Endothelial cell (in vitro differentiated cells): ENCODE measurements at regions not wholly inside any gene's neighbourhood (a gene's known extent, or its start where the extent isn't known, plus 50 kb on each side); places are given as distances from the start of the nearest gene placed in this dataset.

Experiments used
- DNase-seq: peaks from one replicate; pipeline ENCODE4 v3.0.0; 2021; ENCODE audit warnings: low spot score
- H3K27ac Mint-ChIP-seq: one replicate; pipeline ENCODE4 v1.8.0; 2021; ENCODE audit warnings: mixed read lengths, inconsistent platforms; ENCODE audit not compliant: unreplicated experiment
- H3K27me3 Mint-ChIP-seq: one replicate; pipeline ENCODE4 v1.8.0; 2021; ENCODE audit warnings: mild to moderate bottlenecking, moderate library complexity, mixed read lengths, inconsistent platforms; ENCODE audit not compliant: unreplicated experiment
- H3K36me3 Mint-ChIP-seq: one replicate; pipeline ENCODE4 v1.8.0; 2021; ENCODE audit warnings: mild to moderate bottlenecking, low read depth, mixed read lengths, inconsistent platforms; ENCODE audit not compliant: unreplicated experiment
- H3K4me1 Mint-ChIP-seq: one replicate; pipeline ENCODE4 v1.8.0; 2021; ENCODE audit warnings: mild to moderate bottlenecking, mixed read lengths, inconsistent platforms; ENCODE audit not compliant: unreplicated experiment
- H3K4me3 Mint-ChIP-seq: one replicate; pipeline ENCODE4 v1.8.0; 2021; ENCODE audit warnings: mild to moderate bottlenecking, mixed read lengths, inconsistent platforms; ENCODE audit not compliant: unreplicated experiment
- H3K9me3 Mint-ChIP-seq: one replicate; pipeline ENCODE4 v1.8.0; 2021; ENCODE audit warnings: mixed read lengths, inconsistent platforms; ENCODE audit not compliant: unreplicated experiment
- CTCF ChIP-seq: fragments of 200-600 bp; sonication (generic); IDR thresholded peaks from one replicate; pipeline ENCODE4 v1.5.0; 2021; ENCODE audit warnings: antibody characterized with exemption; ENCODE audit not compliant: unreplicated experiment

GRCh38 chr1:36675931-36676562, 193.3 kb upstream of the CSF3R start:
- Mint-ChIP-seq H3K27me3 (no peaks in the 10 kb centered on the region), H3K27ac (no peak overlapping the region), H3K9me3 (no peaks in the 10 kb centered on the region), H3K4me1 (no peaks in the 10 kb centered on the region), H3K4me3 (no peak overlapping the region), H3K36me3 (no peaks in the 10 kb centered on the region)
- DNase-seq, result no peak
- no peak for TF ChIP-seq CTCF

DNA sequence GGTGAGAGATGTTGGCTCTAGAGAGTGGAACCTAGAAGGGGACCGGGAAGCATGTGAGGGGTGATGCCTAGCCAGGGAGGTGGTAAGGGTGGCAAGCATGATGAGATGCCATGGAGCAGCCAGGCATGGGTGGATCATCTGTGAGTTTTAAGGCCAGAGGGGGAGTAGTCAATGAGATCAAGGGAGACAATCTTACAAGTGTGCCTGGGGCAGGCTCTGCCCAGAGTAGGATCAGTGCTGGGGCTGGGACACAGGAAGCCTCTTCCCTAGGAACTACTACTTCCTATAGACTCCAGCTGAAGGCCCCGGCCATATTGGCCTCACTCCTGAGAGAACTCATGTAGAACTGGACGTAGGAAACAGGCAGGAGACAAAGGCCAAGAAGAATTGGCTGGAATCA, 192.4 kb upstream of the CSF3R start:
- no peaks in the 10 kb centered on the region for H3K9me3 Mint-ChIP-seq
- H3K27ac Mint-ChIP-seq, result no peak overlapping the region
- no peak for TF ChIP-seq CTCF
- H3K4me3 Mint-ChIP-seq, result no peak overlapping the region
- H3K36me3 Mint-ChIP-seq, result no peaks in the 10 kb centered on the region
- no peak for DNase-seq
- no peaks in the 10 kb centered on the region for H3K4me1 Mint-ChIP-seq
- H3K27me3 Mint-ChIP-seq, result no peaks in the 10 kb centered on the region

DNA sequence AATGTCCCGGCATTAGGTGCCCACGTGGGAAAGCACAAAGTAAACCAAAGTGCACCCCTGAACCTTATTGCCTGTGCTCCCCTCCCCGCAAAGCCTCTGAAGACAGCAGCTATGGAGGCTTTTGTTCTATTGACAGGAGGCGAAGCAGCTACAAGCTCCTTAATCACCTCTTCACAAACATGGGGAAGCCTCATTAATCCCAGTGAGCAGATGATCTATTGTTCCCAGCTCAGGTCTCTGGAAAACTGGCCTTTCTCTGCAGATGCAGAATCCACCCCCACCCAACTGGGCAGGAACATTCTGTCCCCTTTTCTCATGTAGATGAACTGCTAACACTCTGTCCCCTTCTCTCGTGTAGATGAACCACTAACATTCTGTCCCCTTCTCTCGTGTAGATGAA, 190.5 kb upstream of the CSF3R start:
- no peak for TF ChIP-seq CTCF
- no peak overlapping the region for H3K4me3 Mint-ChIP-seq
- no peak overlapping the region for H3K27ac Mint-ChIP-seq
- no peaks in the 10 kb centered on the region for H3K36me3 Mint-ChIP-seq
- no peaks in the 10 kb centered on the region for H3K27me3 Mint-ChIP-seq
- no peaks in the 10 kb centered on the region for H3K9me3 Mint-ChIP-seq
- DNase-seq, result no peak
- no peaks in the 10 kb centered on the region for H3K4me1 Mint-ChIP-seq

- H3K9me3 Mint-ChIP-seq, result no peaks in the 10 kb centered on the region
- no peaks in the 10 kb centered on the region for H3K4me1 Mint-ChIP-seq
- H3K36me3 Mint-ChIP-seq, result no peaks in the 10 kb centered on the region
These were observed 186.5 kb upstream of the CSF3R start for GRCh38 chr1:36669262-36669661.

DNA sequence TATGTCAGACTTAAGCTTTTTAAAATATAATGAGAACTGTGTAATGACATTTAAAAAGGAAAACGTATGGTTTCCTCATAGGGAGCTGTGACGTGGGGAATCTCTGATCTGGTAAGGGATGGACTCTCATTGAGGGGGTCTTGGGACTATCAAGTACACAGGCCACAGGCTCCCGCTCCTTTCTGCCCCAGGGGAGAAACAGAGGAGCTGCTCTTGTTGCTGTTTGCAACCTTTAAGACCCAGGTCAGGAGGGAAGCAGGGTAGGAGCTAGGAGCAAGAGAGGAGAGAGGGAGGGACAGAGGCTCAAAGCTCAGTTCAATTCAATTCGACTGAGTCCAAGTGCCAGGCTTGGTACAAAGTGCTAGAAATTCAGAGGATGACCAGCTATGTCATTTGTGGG, 185.1 kb upstream of the CSF3R start:
- Mint-ChIP-seq H3K27ac (no peak overlapping the region), H3K27me3 (peaks cover 5% of the 10 kb centered on the region), H3K9me3 (no peaks in the 10 kb centered on the region), H3K4me1 (no peaks in the 10 kb centered on the region), H3K36me3 (no peaks in the 10 kb centered on the region), H3K4me3 (no peak overlapping the region)
- no peak for DNase-seq
- TF ChIP-seq CTCF, result no peak

More at GRCh38 chr1:36669262-36669661, 186.5 kb upstream of the CSF3R start:
- peaks cover 5% of the 10 kb centered on the region for H3K27me3 Mint-ChIP-seq
- no peak overlapping the region for H3K4me3 Mint-ChIP-seq
- TF ChIP-seq CTCF, result no peak
- DNase-seq, result no peak
- no peak overlapping the region for H3K27ac Mint-ChIP-seq
